K562 (cell line): ENCODE measurements at regions not wholly inside any gene's neighbourhood (a gene's known extent, or its start where the extent isn't known, plus 50 kb on each side); places are given as distances from the start of the nearest gene placed in this dataset.
A peak's percentile ranks its signal among the peaks of the same experiment; 100 is the strongest.

Experiments used
- ATAC-seq: fragments of 200-7000 bp; cut with Tn5 transposase; 3 replicates; pipeline ENCODE4 v1.9.1; 2020; ENCODE audit warnings: moderate library complexity
- BruUV-seq: library from RNA; stranded (reverse); fragments of 400-500 nt; replicated peaks from 2 replicates; lab custom pipeline; 2021; lab: Mats Ljungman, UMichigan
- CTCF ChIA-PET: fragments of 300-600 bp; formaldehyde crosslinking; extraction: SDS; loops from one replicate; lab custom pipeline; 2021; ENCODE audit warnings: low intra/inter-chr PET ratio; lab: Yijun Ruan, JAX
- POLR2A ChIA-PET: fragments of 300-600, 350-650 bp; sonication (Branson Sonifier 250); formaldehyde crosslinking; extraction: SDS; loops from one replicate; lab custom pipeline; 2021; ENCODE audit warnings: antibody characterized with exemption, inconsistent platforms; lab: Yijun Ruan, JAX
- DNase-seq, 4 experiments: peaks; one replicate each; pipeline versions ENCODE4 v3.0.0 to v3.0.0-alpha.2; 2011 to 2018; ENCODE audit warnings: low spot score in 3 of 4, mixed read lengths in 3 of 4; ENCODE audit errors: extremely low read depth in 1 of 4
- FAIRE-seq: peaks from 2 replicates; lab custom pipeline; 2011; peaks lifted over from hg19 to GRCh38; lab: Jason Lieb, UNC
- H2AFZ ChIP-seq: 2 replicates; pipeline ENCODE4 v1.6.0; 2011; ENCODE audit warnings: low read depth, low read length, control low read depth, inconsistent platforms
- H3K27ac ChIP-seq: fragments of 200-600 bp; 3 replicates; pipeline ENCODE4 v1.8.0; 2011; ENCODE audit warnings: low read depth, mild to moderate bottlenecking, control low read depth, inconsistent platforms, low read length, moderate library complexity, mixed read lengths; ENCODE audit errors: extremely low read depth
- H3K27me3 ChIP-seq, 2 experiments: fragments of 300-600 bp in 1 of 2; 2 replicates in 1 of 2; 3 replicates in 1 of 2; pipeline versions ENCODE4 v1.6.0 to v1.8.0; 2011; ENCODE audit warnings: inconsistent platforms in 2 of 2, low read length in 2 of 2, mild to moderate bottlenecking in 1 of 2, mixed read lengths in 1 of 2, moderate library complexity in 1 of 2; ENCODE audit not compliant: control insufficient read depth in 2 of 2, insufficient read depth in 2 of 2
- H3K36me3 ChIP-seq: fragments of 300-600 bp; 3 replicates; pipeline ENCODE4 v1.8.0; 2011; ENCODE audit warnings: mild to moderate bottlenecking, low read length, inconsistent platforms; ENCODE audit not compliant: control insufficient read depth, insufficient read depth
- H3K4me1 ChIP-seq, 2 experiments: fragments of 200-600 bp in 1 of 2; replicated peaks in 1 of 2; 2 replicates in 1 of 2; 3 replicates in 1 of 2; pipeline versions ENCODE4 v1.5.1 to v1.8.0; 2011; ENCODE audit warnings: inconsistent platforms in 2 of 2, low read length in 2 of 2, mild to moderate bottlenecking in 1 of 2, mixed read lengths in 1 of 2, moderate library complexity in 1 of 2; ENCODE audit not compliant: control insufficient read depth in 2 of 2, insufficient read depth in 2 of 2
- H3K4me2 ChIP-seq: 2 replicates; pipeline ENCODE4 v1.6.1; 2011; ENCODE audit warnings: low read length, control low read depth, inconsistent platforms, mixed read lengths; ENCODE audit not compliant: insufficient read depth
- H3K4me3 ChIP-seq: fragments of 200-600 bp; sonication (generic), shearing (Covaris generic); 2 replicates; pipeline ENCODE4 v1.5.1; 2016; ENCODE audit warnings: control low read depth, inconsistent platforms
- H3K79me2 ChIP-seq: fragments of 200-600 bp; 3 replicates; pipeline ENCODE4 v1.8.0; 2011; ENCODE audit warnings: low read length, inconsistent platforms; ENCODE audit not compliant: control insufficient read depth, insufficient read depth
- H3K9ac ChIP-seq, 2 experiments: 2 replicates each; pipeline versions ENCODE4 v1.6.0 to v1.6.1; 2011; ENCODE audit warnings: low read depth in 2 of 2, low read length in 2 of 2, control low read depth in 1 of 2, inconsistent platforms in 1 of 2, mild to moderate bottlenecking in 1 of 2, mixed read lengths in 1 of 2; ENCODE audit not compliant: insufficient read depth in 1 of 2
- H3K9me1 ChIP-seq: one replicate; pipeline ENCODE4 v1.6.0; 2011; ENCODE audit warnings: inconsistent platforms, mild to moderate bottlenecking, low read length, moderate library complexity; ENCODE audit not compliant: control insufficient read depth, insufficient read depth
- H3K9me3 ChIP-seq: replicated peaks from 2 replicates; pipeline ENCODE4 v1.5.1; 2011; ENCODE audit warnings: low read depth, low read length, inconsistent platforms; ENCODE audit not compliant: control insufficient read depth, insufficient read depth
- H4K20me1 ChIP-seq: replicated peaks from 2 replicates; pipeline ENCODE4 v1.6.1; 2011; ENCODE audit warnings: low read length, inconsistent platforms, mixed read lengths; ENCODE audit not compliant: control insufficient read depth, insufficient read depth
- CEBPB ChIP-seq: fragments of 450-650 bp; IDR thresholded peaks from 2 replicates; pipeline ENCODE4 v1.6.1; 2016; ENCODE audit warnings: missing genetic modification characterization, missing compliant biosample characterization
- CGGBP1 ChIP-seq: fragments of 250-450 bp; sonication (Bioruptor Pico); IDR thresholded peaks from 2 replicates; pipeline ENCODE4 v1.9.0; 2021; ENCODE audit warnings: mild to moderate bottlenecking
- CTBP1 ChIP-seq: fragments of 450-650 bp; IDR thresholded peaks from 2 replicates; pipeline ENCODE4 v1.6.1; 2016; ENCODE audit warnings: borderline replicate concordance
- ELK1 ChIP-seq: sonication (generic); formaldehyde crosslinking; IDR thresholded peaks from 2 replicates; pipeline ENCODE4 v1.8.1; 2022; ENCODE audit warnings: missing genetic modification reagents
- HES1 ChIP-seq: fragments of 450-650 bp; IDR thresholded peaks from 2 replicates; pipeline ENCODE4 v1.6.1; 2016; ENCODE audit warnings: low read depth, mild to moderate bottlenecking, moderate library complexity
- KLF16 ChIP-seq: IDR thresholded peaks from 2 replicates; pipeline ENCODE4 v1.6.1; 2016; ENCODE audit warnings: antibody characterized with exemption
- PHB ChIP-seq: fragments of 250-450 bp; sonication (Bioruptor Pico); IDR thresholded peaks from 2 replicates; pipeline ENCODE4 v1.5.0; 2021
- SMARCB1 ChIP-seq: IDR thresholded peaks from 2 replicates; pipeline ENCODE4 v1.6.1; 2011; ENCODE audit warnings: improper control_type of control experiment, low read depth; ENCODE audit not compliant: insufficient read length
- TCF7 ChIP-seq: sonication (generic); IDR thresholded peaks from 2 replicates; pipeline ENCODE4 v1.6.1; 2016; ENCODE audit warnings: antibody characterized with exemption, borderline replicate concordance
- WGBS: fragments of 100-300 bp; shearing (Covaris generic); methylation state at CpG from one replicate; pipeline ENCODE4 v1.1.6; 2016; ENCODE audit warnings: low coverage, mixed read lengths; ENCODE audit not compliant: insufficient coverage; ENCODE audit errors: missing lambda C conversion rate; 5-methylcytosine and 5-hydroxymethylcytosine counted together
- in situ Hi-C: fragments of 300-500 bp; cut with MboI; formaldehyde crosslinking; loops from 4 replicates; pipeline ENCODE4 v1.15.0; 2018; ENCODE audit warnings: inconsistent platforms, mixed read lengths
- intact Hi-C: fragments of 100-400 bp; cut with micrococcal nuclease; formaldehyde crosslinking; loops from 2 replicates; pipeline ENCODE4 v1.14.2; 2022

- no peak for TF ChIP-seq PHB
- TF ChIP-seq CGGBP1 (CRISPR knock-in tag), result no peak
- no peak for TF ChIP-seq CTBP1
- TF ChIP-seq ELK1 (CRISPR knock-in tag), result no peak
Measured at GRCh38 chr12:42692749-42693148, 103.2 kb upstream of the PRICKLE1 start (continued).

- H3K9me3 ChIP-seq, result no peaks in the 10 kb centered on the region
- H3K4me3 ChIP-seq, result peak overlapping the region; percentile 22; the same call in 1 of the 2 replicates
- H3K27me3 ChIP-seq, result no peaks in the 10 kb centered on the region
- ATAC-seq, result peak; percentile 58
- H3K27ac ChIP-seq, result no peak overlapping the region
- no TSS peak for BruUV-seq
- peak overlapping the region; percentile 49; the same call in 1 of the 2 replicates for H2AFZ ChIP-seq
- H3K4me2 ChIP-seq, result 0 out of 2 replicates have a peak overlapping the region, but pooled peaks have one; percentile 8
- FAIRE-seq, result peak; percentile 19
- H3K79me2 ChIP-seq, result no peaks in the 10 kb centered on the region
- H3K4me1 ChIP-seq, result no peaks in the 10 kb centered on the region
- H3K36me3 ChIP-seq, result no peaks in the 10 kb centered on the region
- no peaks in the 10 kb centered on the region for H3K9me1 ChIP-seq
- in situ Hi-C loops (no loop called here), intact Hi-C loops (no loop called here)
- 10% methylated on average over 8 of the region's 8 CpGs for WGBS
- POLR2A ChIA-PET, result interaction anchor here (0.7 kb wide), 1 partner anchor 11 kb away, joined by 3 read pairs; no protein-coding TSS in a partner anchor
- TF ChIP-seq TCF7 (no peak), CEBPB (tag) (no peak), KLF16 (no peak), SMARCB1 (no peak), HES1 (no peak)
- DNase-seq, result no peak
- CTCF ChIA-PET, result no interaction called here
- H3K9ac ChIP-seq, result no peak overlapping the region
- no peaks in the 10 kb centered on the region for H4K20me1 ChIP-seq
Measured at GRCh38 chr12:42691991-42692557, 102.5 kb upstream of the PRICKLE1 start.
